BJ (cell line): ENCODE measurements at regions not wholly inside any gene's neighbourhood (a gene's known extent, or its start where the extent isn't known, plus 50 kb on each side); places are given as distances from the start of the nearest gene placed in this dataset.

Experiments used
- CTCF ChIA-PET: fragments of 350-600 bp; formaldehyde crosslinking; extraction: SDS; loops from one replicate; lab custom pipeline; 2021; ENCODE audit warnings: antibody characterized with exemption, inconsistent platforms; lab: Yijun Ruan, JAX
- POLR2A ChIA-PET: fragments of 300-600 bp; sonication (Branson Sonifier 250); formaldehyde crosslinking; extraction: SDS; loops from one replicate; lab custom pipeline; 2021; ENCODE audit warnings: antibody characterized with exemption; lab: Charles Lee
- DNase-seq: peaks from one replicate; pipeline ENCODE4 v3.0.0-alpha.2; 2011; ENCODE audit warnings: low read depth
- H3K27me3 ChIP-seq: 2 replicates; pipeline ENCODE4 v1.6.0; 2011; ENCODE audit warnings: low read length; ENCODE audit not compliant: control insufficient read depth, insufficient read depth
- H3K36me3 ChIP-seq: 2 replicates; pipeline ENCODE4 v1.5.1; 2011; ENCODE audit warnings: low read length; ENCODE audit not compliant: control insufficient read depth, insufficient read depth
- H3K4me3 ChIP-seq: 2 replicates; pipeline ENCODE4 v1.5.1; 2011; ENCODE audit warnings: low read depth, mild to moderate bottlenecking, control low read depth, low read length
- TF ChIP-seq, protein P1 (sequence below): IDR thresholded peaks from 2 replicates; pipeline ENCODE4 v1.5.1; 2011; ENCODE audit warnings: low read depth, mild to moderate bottlenecking, control low read depth, inconsistent platforms, low read length, moderate library complexity; ENCODE audit not compliant: insufficient read depth

GRCh38 chr14:22388669-22389595 lies 200.1 kb downstream of the DAD1 start:
- TF ChIP-seq, protein P1, sequence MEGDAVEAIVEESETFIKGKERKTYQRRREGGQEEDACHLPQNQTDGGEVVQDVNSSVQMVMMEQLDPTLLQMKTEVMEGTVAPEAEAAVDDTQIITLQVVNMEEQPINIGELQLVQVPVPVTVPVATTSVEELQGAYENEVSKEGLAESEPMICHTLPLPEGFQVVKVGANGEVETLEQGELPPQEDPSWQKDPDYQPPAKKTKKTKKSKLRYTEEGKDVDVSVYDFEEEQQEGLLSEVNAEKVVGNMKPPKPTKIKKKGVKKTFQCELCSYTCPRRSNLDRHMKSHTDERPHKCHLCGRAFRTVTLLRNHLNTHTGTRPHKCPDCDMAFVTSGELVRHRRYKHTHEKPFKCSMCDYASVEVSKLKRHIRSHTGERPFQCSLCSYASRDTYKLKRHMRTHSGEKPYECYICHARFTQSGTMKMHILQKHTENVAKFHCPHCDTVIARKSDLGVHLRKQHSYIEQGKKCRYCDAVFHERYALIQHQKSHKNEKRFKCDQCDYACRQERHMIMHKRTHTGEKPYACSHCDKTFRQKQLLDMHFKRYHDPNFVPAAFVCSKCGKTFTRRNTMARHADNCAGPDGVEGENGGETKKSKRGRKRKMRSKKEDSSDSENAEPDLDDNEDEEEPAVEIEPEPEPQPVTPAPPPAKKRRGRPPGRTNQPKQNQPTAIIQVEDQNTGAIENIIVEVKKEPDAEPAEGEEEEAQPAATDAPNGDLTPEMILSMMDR = no peak
- ChIA-PET CTCF (interaction anchor here (0.6 to 4.3 kb wide), 21 partner anchors 8 to 465 kb away, joined by 3 to 43 read pairs (median 5); no protein-coding TSS in a partner anchor), POLR2A (no interaction called here)
- peaks cover 11% of the 10 kb centered on the region for H3K27me3 ChIP-seq
- H3K4me3 ChIP-seq = no peak overlapping the region
- DNase-seq = no peak
- no peaks in the 10 kb centered on the region for H3K36me3 ChIP-seq

- H3K27me3 ChIP-seq = peaks cover 9% of the 10 kb centered on the region
- no peak for DNase-seq
- ChIA-PET CTCF (interaction anchor here (0.7 to 4.3 kb wide), 14 partner anchors 11 to 755 kb away, joined by 3 to 43 read pairs (median 4); no protein-coding TSS in a partner anchor), POLR2A (no interaction called here)
- TF ChIP-seq, protein P1 = no peak
- H3K4me3 ChIP-seq = no peak overlapping the region
- H3K36me3 ChIP-seq = no peaks in the 10 kb centered on the region
These were observed 201.2 kb downstream of the DAD1 start for GRCh38 chr14:22387776-22388241.

- CTCF ChIA-PET = interaction anchor here (0.9 to 4.3 kb wide), 9 partner anchors 12 to 266 kb away, joined by 3 to 43 read pairs (median 3); no protein-coding TSS in a partner anchor
- Histone ChIP-seq H3K4me3 (no peak overlapping the region), H3K27me3 (peaks cover 9% of the 10 kb centered on the region), H3K36me3 (no peaks in the 10 kb centered on the region)
- POLR2A ChIA-PET = no interaction called here
- TF ChIP-seq, protein P1 = peak; percentile 74
- no peak for DNase-seq
These were observed 201.9 kb downstream of the DAD1 start for GRCh38 chr14:22386924-22387775.

GRCh38 chr14:22384974-22385526 lies 204.0 kb downstream of the DAD1 start:
- DNase-seq = no peak
- ChIA-PET POLR2A (no interaction called here), CTCF (interaction anchor here (0.8 to 2.0 kb wide), 11 partner anchors 10 to 266 kb away, joined by 3 to 10 read pairs (median 3); no protein-coding TSS in a partner anchor)
- H3K4me3 ChIP-seq = no peak overlapping the region
- TF ChIP-seq, protein P1 = no peak
- H3K27me3 ChIP-seq = peaks cover 5% of the 10 kb centered on the region
- H3K36me3 ChIP-seq = no peaks in the 10 kb centered on the region
